PFSK-1 (cell line): ENCODE measurements at regions not wholly inside any gene's neighbourhood (a gene's known extent, or its start where the extent isn't known, plus 50 kb on each side); places are given as distances from the start of the nearest gene placed in this dataset.

ENCODE experiments used
- FOXP2 ChIP-seq: optimal IDR thresholded peaks from 2 replicates; pipeline ENCODE3; 2011; ENCODE audit warnings: borderline replicate concordance, control low read depth, inconsistent platforms; ENCODE audit not compliant: insufficient read depth; ENCODE audit errors: extremely low read length, extremely low read depth
- POLR2AphosphoS5 ChIP-seq: IDR thresholded peaks from 2 replicates; pipeline ENCODE4 v1.6.1; 2012; ENCODE audit warnings: low read depth, mild to moderate bottlenecking, control low read depth, low read length, moderate library complexity
- REST ChIP-seq, 2 experiments: IDR thresholded peaks; 2 replicates each; pipeline versions ENCODE4 v1.6.1 to v1.8.0; 2011 to 2012; ENCODE audit warnings: low read depth in 2 of 2, low read length in 2 of 2, control low read depth in 1 of 2, inconsistent platforms in 1 of 2, mild to moderate bottlenecking in 1 of 2, moderate library complexity in 1 of 2; ENCODE audit not compliant: insufficient read depth in 1 of 2
- SIN3A ChIP-seq: IDR thresholded peaks from 2 replicates; pipeline ENCODE4 v1.6.1; 2012; ENCODE audit warnings: mild to moderate bottlenecking, low read length, moderate library complexity, borderline replicate concordance; ENCODE audit not compliant: insufficient read depth
- TAF1 ChIP-seq: IDR thresholded peaks from 2 replicates; pipeline ENCODE4 v1.6.1; 2012; ENCODE audit warnings: low read length, control low read depth, borderline replicate concordance; ENCODE audit not compliant: insufficient read depth

GRCh38 chr7:153935095-153935494 is 117.1 kb upstream of the DPP6 start:
- TF ChIP-seq TAF1 (no peak), FOXP2 (no peak), SIN3A (no peak), REST (IDR thresholded peaks at IDR 0.05; ENCODE audit: insufficient read depth in 1 of 2, low read depth in 2 of 2, low read length in 2 of 2) (no peak), POLR2AphosphoS5 (no peak)

GRCh38 chr7:153938451-153938850 is 113.7 kb upstream of the DPP6 start:
- TF ChIP-seq FOXP2 (no peak), TAF1 (no peak), REST (IDR thresholded peaks at IDR 0.05; ENCODE audit: insufficient read depth in 1 of 2, low read depth in 2 of 2, low read length in 2 of 2) (no peak), POLR2AphosphoS5 (no peak), SIN3A (no peak)

DNA sequence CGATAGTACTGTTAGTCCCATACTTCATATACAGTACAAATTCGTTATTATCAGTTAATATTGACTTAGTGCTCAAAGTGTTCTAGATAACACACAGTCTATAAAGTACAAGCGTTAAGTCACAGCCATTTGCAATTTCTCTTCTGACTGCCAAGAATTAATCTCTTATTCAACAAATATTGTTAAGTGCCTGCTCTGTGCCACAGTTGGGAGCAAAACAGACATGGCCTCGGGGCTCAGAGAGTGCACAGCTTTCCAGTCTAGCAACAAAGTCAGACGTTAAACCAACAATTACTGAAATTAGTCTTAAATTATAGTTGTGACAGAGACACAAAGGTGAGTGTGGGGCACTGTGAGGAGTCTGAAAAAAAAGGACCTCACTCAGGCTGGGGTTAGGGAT is 113.0 kb upstream of the DPP6 start:
- no peak for TF ChIP-seq REST (IDR thresholded peaks at IDR 0.05; ENCODE audit: insufficient read depth in 1 of 2, low read depth in 2 of 2, low read length in 2 of 2)

GRCh38 chr7:153939654-153940053 is 112.5 kb upstream of the DPP6 start:
- TF ChIP-seq FOXP2 (no peak), SIN3A (no peak), TAF1 (no peak), REST (IDR thresholded peaks at IDR 0.05; ENCODE audit: insufficient read depth in 1 of 2, low read depth in 2 of 2, low read length in 2 of 2) (no peak), POLR2AphosphoS5 (no peak)

DNA sequence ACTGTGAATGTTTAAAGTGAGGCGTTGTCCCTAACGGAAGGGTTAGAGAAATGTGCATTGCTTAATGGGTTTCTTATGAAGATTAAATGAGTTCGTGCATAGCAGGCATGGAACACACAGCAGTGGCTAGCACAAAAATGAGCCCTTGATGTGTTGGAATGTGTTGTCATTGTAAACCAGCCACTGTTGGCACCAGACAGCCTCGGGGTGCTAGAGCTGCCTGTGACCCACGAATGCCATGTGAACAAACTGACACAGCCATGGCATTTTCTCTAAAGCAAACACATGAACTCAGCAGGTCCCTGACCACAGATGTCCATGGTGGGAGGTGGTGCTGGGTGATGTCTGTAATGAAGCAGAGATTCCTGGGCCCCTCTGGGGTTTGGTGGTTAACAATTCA is 111.1 kb upstream of the DPP6 start:
- TF ChIP-seq FOXP2: no peak
- TF ChIP-seq TAF1: no peak
- TF ChIP-seq SIN3A: no peak
- no peak for TF ChIP-seq POLR2AphosphoS5
- no peak for TF ChIP-seq REST (IDR thresholded peaks at IDR 0.05; ENCODE audit: insufficient read depth in 1 of 2, low read depth in 2 of 2, low read length in 2 of 2)
